GM18909 (cell line): ENCODE measurements at regions not wholly inside any gene's neighbourhood (a gene's known extent, or its start where the extent isn't known, plus 50 kb on each side); places are given as distances from the start of the nearest gene placed in this dataset.

Source experiments
- ATAC-seq: cut with Tn5 transposase; IDR thresholded peaks from one replicate; pipeline ENCODE4 v1.9.1; 2021; ENCODE audit warnings: mild to moderate bottlenecking; ENCODE audit not compliant: unreplicated experiment, poor library complexity

GRCh38 chr16:51821527-51821926, 670.5 kb upstream of the SALL1 start:
- no peak for ATAC-seq

GRCh38 chr16:51820176-51820575, 669.1 kb upstream of the SALL1 start:
- ATAC-seq, result no peak

GRCh38 chr16:51818342-51818944, 667.4 kb upstream of the SALL1 start:
- peak; percentile 76 for ATAC-seq

- ATAC-seq, result no peak
Measured at GRCh38 chr16:51816929-51817328, 665.9 kb upstream of the SALL1 start.

GRCh38 chr16:51815523-51815922, 664.5 kb upstream of the SALL1 start:
- no peak for ATAC-seq

- no peak for ATAC-seq
Measured at GRCh38 chr16:51814617-51815016, 663.5 kb upstream of the SALL1 start.

GRCh38 chr16:51813609-51814008, 662.5 kb upstream of the SALL1 start:
- ATAC-seq, result no peak

- no peak for ATAC-seq
Measured at GRCh38 chr16:51812945-51813344, 661.9 kb upstream of the SALL1 start.

- ATAC-seq, result no peak
Measured at GRCh38 chr16:51807551-51807950, 656.5 kb upstream of the SALL1 start.

GRCh38 chr16:51801635-51802034, 650.6 kb upstream of the SALL1 start:
- ATAC-seq, result no peak

GRCh38 chr16:51797669-51798259, 646.7 kb upstream of the SALL1 start:
- no peak for ATAC-seq

GRCh38 chr16:51779240-51779639, 628.2 kb upstream of the SALL1 start:
- ATAC-seq, result no peak

GRCh38 chr16:51773071-51773890, 622.2 kb upstream of the SALL1 start:
- ATAC-seq, result no peak

- ATAC-seq, result no peak
Measured at GRCh38 chr16:51766739-51767138, 615.7 kb upstream of the SALL1 start.

- no peak for ATAC-seq
Measured at GRCh38 chr16:51763072-51763661, 612.1 kb upstream of the SALL1 start.

- ATAC-seq, result peak; percentile 89
Measured at GRCh38 chr16:51762081-51762996, 611.3 kb upstream of the SALL1 start.

- ATAC-seq, result no peak
Measured at GRCh38 chr16:51761001-51761400, 609.9 kb upstream of the SALL1 start.

- no peak for ATAC-seq
Measured at GRCh38 chr16:51759999-51760398, 608.9 kb upstream of the SALL1 start.

GRCh38 chr16:51759329-51759728, 608.3 kb upstream of the SALL1 start:
- no peak for ATAC-seq

- no peak for ATAC-seq
Measured at GRCh38 chr16:51757921-51758479, 606.9 kb upstream of the SALL1 start.
